CD4-positive, alpha-beta T cell treated with Interferon alpha-2 for 1 hour (primary cell): ENCODE measurements at regions not wholly inside any gene's neighbourhood (a gene's known extent, or its start where the extent isn't known, plus 50 kb on each side); places are given as distances from the start of the nearest gene placed in this dataset.
"Not testable (repeated sequence)": the region's sequence is repeated elsewhere in the genome, so short reads cannot be mapped to it uniquely, and the experiment has no call there.

Experiments
- DNase-seq, 2 donors: peaks; one replicate each; pipeline ENCODE4 v3.0.0-alpha.2; 2020 to 2022

- DNase-seq: not testable (repeated sequence)
Measured at GRCh38 chr6:14782921-14783464, 462.9 kb upstream of the JARID2 start.

- DNase-seq: no peak
Measured at GRCh38 chr6:14783594-14783993, 462.3 kb upstream of the JARID2 start.

DNA sequence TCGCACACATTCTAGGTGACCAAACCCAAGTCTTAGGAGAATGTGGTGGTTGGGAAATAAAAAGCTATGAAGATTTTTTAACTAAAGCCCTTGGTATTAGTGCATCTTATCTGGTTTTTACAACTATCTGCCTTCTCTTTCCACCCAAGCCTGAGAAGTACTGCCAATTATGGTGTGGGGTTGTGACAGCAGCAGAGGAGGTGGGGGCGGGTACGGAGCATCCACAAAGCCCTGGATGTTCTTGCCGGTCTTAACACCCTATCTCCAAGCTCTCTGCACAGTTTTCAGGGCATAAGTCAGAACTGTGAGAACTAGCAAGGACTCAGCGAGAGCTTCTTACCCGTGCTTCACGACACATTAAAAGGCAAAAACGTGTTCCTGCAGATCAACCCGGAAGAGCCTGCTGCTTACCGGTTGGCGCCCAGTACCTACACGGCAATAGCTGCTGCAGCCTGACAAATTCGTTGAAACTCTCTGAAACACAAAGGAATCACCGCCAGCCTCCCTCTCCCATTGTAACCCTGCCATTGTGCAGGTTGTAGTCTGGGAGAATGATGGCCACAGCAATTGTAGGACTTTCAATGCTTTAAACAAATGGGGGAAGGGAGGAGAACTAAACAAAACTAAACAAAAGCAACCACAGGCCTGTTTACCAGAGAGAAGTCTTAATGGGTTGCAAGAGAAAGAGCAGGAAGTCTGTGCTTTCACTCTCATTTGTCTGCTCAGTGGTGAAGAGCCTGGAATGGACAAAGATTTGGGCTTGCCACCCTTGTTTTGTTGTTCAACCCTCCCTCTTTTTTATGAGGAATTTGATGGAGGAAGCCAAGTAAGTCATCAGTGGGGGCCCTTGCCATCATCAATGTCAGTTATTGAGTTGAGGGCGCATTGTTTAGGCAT, 461.0 kb upstream of the JARID2 start:
- peak in 1 of 2 donors; percentile 2 for DNase-seq

- no peak for DNase-seq
Measured at GRCh38 chr6:14785493-14785790, 460.4 kb upstream of the JARID2 start.

- no peak for DNase-seq
Measured at GRCh38 chr6:14786008-14786407, 459.9 kb upstream of the JARID2 start.

DNA sequence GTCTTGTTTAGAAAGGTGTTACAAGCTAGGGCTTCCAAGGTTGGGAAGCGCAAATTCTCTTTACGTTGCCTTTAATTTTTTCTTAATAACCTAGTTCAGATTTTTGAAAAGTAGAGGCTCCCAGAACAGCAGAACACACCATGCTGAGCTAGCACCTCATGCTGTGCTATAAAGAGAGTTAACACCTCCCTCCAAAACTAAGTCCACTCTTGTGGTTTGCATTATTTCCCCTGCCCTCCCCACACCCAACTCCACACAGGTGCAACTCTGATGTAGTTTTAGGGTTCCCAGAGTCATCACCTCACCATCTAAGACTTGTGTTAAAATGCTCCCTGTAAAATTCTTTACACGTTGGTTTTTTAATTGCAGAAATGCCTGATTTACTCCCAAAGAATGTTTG, 459.4 kb upstream of the JARID2 start:
- DNase-seq: no peak

DNA sequence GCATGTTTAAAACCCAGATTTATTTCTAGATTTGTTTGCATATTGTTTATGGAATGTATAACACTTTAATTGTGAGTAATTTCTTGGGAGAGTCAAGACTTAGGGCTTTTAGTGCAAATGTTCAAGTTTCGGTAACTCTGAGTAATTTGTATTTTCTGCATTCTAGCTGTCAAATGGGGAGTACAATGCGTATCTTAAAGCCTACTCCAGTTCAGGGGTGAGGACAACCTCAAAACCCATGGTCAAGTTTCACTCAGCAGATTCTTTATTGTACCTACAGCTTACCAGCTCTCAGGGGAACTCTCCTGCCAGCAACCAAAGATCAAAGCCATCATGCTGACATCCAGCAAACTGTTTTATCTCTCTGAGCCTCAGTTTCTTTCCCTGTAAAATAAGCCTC, 458.6 kb upstream of the JARID2 start:
- no peak for DNase-seq

GRCh38 chr6:14787677-14788076, 458.2 kb upstream of the JARID2 start:
- DNase-seq: no peak

GRCh38 chr6:14789996-14790395, 455.9 kb upstream of the JARID2 start:
- DNase-seq: no peak

DNA sequence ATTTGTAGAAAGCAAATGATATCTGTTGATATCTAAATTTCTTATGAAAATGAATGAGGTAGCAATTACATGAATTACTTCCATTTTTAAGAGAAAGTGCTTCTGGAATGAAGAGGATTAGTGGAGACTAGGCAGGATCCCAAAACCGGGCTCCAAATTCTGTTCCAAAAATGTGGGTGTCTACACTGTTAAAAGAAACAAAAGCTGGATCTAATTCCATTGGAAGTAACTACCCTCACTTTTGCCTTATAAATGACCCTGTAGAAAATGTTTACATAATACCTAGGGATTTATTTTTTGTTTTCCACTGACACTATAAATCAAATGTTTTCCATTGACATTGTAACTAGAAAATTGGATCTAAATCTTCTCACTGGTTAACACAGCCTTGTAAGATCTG, 454.9 kb upstream of the JARID2 start:
- no peak for DNase-seq

DNA sequence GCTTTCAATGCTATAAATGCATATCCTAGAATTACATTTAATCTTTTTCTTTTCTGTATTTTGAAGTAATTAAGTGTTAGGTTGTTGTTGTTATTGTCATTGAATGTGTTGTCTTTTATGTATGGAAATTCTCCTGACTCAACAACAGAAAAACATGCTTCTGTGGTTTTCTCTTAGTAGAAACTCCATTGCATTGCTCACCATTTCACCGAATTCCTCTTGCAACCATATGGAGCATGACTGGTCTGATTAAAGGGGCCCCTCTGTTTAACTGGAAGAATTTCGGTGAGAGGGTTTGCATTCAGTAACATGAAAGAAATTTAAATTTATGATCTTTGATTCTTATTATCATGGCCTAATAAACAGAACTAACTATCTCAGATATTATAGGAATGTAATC, 454.3 kb upstream of the JARID2 start:
- no peak for DNase-seq

DNA sequence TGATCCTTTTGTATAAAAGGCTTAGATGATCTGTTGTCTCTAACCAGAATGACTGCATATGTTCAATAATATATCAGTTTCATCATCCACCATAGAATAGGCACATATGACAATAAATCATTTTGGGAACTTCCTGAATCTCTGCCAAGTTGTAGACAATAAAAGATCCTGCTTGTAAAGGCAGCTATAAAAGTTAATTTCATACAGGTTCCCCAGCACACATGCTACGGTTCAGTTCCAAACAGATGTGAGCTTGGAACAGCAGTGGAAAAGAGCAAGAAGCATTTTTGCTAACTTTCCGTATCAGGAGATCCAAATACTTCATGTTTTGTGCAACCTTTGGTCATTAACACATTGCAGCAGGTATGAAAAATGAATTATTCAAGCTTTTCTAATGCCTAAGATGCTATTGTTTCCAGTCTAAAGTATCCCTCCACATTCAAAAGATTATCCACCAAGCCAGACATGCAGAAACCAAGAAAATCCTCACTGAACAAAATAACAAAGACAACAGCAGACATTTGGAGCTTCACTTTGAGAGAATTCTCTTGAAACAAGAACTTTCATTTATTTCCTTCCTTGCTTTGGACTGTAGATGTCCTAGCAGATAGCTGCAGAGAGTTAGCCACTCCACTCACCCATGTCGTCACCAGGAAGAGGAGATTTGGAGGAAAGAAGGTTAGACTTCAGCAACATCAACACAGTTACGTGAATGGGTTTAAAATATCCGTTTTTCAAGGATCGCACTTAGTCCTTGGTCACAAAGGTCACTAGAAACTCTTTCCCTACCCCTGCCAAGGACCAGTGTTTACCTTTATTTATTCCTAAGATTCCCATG, 453.5 kb upstream of the JARID2 start:
- no peak for DNase-seq

GRCh38 chr6:14795451-14795850, 450.4 kb upstream of the JARID2 start:
- no peak for DNase-seq

- no peak for DNase-seq
Measured at GRCh38 chr6:14796974-14797762, 448.7 kb upstream of the JARID2 start.

DNA sequence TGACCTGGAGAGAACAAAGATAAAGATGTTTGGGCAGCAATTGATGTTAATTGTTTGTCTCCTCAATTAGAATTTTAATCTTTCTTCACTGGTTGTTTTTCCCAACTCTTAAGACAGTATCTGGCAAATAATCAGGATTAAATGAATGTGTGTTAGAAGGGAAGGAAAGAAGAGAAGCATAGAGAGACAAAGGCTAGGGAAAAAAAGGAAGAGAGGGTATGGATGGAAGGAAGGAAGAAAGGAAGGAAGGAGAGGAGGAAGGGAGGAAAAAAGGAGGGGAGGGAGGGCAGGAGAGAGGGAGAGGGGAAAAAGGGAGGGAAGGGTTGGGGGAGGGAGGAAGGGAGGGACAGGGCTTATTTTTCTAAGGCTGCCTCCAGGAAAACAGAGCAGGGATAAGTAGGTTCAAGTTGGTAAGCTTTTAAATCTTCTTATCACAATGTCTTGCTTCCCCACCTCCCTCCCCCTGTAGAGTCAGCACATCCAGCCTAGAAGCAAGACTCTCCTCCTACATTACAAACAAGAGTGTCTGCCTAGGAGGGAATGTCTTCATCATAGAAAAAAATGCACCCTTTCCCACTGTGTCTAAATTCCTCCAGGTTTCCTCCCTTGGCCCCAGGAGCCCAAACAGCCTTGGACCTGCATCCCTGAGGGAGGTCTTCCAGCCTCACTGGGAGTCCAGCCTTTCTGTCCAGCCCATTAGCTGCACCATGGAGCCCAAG, 447.8 kb upstream of the JARID2 start:
- DNase-seq: no peak

GRCh38 chr6:14798594-14798982, 447.3 kb upstream of the JARID2 start:
- no peak for DNase-seq

DNA sequence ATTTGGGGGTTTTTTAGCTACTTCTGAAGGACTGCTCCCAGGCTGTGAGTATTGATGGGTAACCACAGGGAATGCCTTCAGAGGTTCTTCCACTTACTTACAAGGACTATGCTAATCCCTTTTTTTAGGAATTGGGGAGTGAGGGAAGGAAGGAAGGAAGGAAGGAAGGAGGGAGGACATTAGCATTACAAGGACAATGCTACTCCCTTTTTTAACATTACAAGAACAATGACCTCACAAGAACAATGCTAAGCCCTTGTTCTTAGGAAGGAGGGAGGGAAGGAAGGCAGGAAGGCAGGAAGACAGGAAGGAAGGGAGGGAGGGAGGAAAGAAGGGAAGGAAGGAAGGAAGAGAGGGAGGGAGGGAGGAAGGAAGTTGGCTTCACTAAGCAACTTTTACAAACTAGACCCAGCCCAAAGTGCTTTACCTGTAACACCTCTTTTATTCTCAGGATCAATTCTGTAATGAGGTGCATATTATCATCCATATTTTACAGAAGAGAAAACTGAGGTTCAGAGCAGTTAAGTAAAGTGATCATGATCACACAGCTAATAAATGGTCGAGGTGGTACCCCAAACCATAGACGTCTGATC, 446.8 kb upstream of the JARID2 start:
- DNase-seq: no peak

GRCh38 chr6:14799928-14800327, 445.9 kb upstream of the JARID2 start:
- peak; percentile 53 to 57 for DNase-seq

- no peak for DNase-seq
Measured at GRCh38 chr6:14802514-14803160, 443.2 kb upstream of the JARID2 start.

DNA sequence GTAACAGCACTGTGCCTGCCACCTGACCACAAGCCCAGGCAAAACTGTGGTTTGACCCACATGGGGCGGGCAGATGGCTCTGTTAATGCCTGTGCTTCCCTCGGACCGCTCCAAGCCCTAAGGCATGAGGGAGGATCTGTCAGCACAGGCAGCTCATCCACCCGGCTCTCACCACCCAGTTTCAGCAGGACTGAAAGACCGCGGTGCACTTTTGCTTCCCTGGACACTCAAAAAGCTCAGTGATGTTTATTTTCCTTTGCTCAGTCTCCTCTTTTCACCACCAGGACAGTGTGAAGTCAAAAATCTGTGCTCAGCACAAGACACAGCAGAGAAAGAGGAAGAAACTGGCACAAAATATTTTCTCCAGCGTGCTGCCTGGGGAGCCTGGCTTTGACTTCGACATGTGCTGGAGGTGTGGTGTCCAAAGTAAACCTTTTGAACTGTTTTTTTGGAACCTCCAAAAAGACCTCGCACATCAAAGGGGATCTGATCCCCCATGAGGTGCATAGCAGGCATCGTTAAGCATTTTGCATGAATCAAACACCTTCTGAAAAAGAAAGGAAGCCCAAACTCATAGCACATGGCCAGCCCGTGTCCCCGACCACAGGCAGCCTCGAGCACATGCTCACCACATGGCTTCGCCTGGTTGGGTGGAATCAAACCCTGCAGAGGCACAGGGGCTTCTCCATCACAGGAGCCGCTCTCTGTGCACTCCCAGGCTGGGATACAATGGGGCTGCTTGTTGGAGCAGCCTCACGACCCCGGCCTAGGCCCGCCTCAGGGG, 441.7 kb upstream of the JARID2 start:
- no peak for DNase-seq

GRCh38 chr6:14804785-14805210, 441.1 kb upstream of the JARID2 start:
- DNase-seq: no peak
